ENCODE measurements at regions not wholly inside any gene's neighbourhood (a gene's known extent, or its start where the extent isn't known, plus 50 kb on each side); places are given as distances from the start of the nearest gene placed in this dataset.

DNA sequence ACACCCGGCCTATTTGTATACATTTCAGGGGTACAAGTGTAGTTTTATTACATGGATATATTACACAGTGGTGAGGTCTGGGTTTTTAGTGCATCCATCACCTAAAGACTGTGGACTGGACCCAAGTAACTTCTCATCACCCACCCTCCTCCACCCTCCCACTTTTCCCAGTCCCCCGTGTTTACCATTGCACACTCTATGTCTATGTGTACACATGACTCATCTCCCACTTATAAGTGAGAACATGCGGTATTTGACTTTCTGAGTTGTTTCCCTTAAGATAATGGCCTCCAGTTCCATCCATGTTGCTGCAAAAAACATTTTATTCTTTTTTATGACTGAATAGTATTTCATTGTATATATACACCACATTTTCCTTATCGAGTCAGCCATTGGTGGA lies 98.9 kb upstream of the WAC start:
- TF ChIP-seq, protein P1, sequence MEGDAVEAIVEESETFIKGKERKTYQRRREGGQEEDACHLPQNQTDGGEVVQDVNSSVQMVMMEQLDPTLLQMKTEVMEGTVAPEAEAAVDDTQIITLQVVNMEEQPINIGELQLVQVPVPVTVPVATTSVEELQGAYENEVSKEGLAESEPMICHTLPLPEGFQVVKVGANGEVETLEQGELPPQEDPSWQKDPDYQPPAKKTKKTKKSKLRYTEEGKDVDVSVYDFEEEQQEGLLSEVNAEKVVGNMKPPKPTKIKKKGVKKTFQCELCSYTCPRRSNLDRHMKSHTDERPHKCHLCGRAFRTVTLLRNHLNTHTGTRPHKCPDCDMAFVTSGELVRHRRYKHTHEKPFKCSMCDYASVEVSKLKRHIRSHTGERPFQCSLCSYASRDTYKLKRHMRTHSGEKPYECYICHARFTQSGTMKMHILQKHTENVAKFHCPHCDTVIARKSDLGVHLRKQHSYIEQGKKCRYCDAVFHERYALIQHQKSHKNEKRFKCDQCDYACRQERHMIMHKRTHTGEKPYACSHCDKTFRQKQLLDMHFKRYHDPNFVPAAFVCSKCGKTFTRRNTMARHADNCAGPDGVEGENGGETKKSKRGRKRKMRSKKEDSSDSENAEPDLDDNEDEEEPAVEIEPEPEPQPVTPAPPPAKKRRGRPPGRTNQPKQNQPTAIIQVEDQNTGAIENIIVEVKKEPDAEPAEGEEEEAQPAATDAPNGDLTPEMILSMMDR (optimal IDR thresholded peaks at IDR 0.05 in 1 of 3, IDR thresholded peaks at IDR 0.05 in 1 of 3, conservative IDR thresholded peaks at IDR 0.05 in 1 of 3; ENCODE audit: extremely low read depth in 1 of 3, insufficient read depth in 2 of 3, low read length in 3 of 3) = no peak
- TF ChIP-seq EZH2 (IDR thresholded peaks at IDR 0.05; ENCODE audit: low read length) = no peak

All from keratinocyte (primary cell).